PC-3 (cell line): ENCODE measurements at regions not wholly inside any gene's neighbourhood (a gene's known extent, or its start where the extent isn't known, plus 50 kb on each side); places are given as distances from the start of the nearest gene placed in this dataset.
A peak's percentile ranks its signal among the peaks of the same experiment; 100 is the strongest.

Experiments used
- ATAC-seq: fragments of 200-7000 bp; cut with Tn5 transposase; 2 replicates; pipeline ENCODE4 v1.9.1; 2020; ENCODE audit warnings: mild to moderate bottlenecking, moderate library complexity
- BruUV-seq: library from RNA; stranded (reverse); fragments of 400-500 nt; replicated peaks from 2 replicates; lab custom pipeline; 2021; lab: Mats Ljungman, UMichigan
- CTCF ChIA-PET: fragments of 300-600 bp; sonication (Branson Sonifier 250); formaldehyde crosslinking; loops from one replicate; lab custom pipeline; 2022; ENCODE audit warnings: antibody characterized with exemption; lab: Charles Lee
- POLR2A ChIA-PET: fragments of 300-600 bp; sonication (Branson Sonifier 250); formaldehyde crosslinking; loops from one replicate; lab custom pipeline; 2022; ENCODE audit warnings: antibody characterized with exemption; ENCODE audit not compliant: unreplicated experiment; lab: Charles Lee
- DNase-seq: peaks from one replicate; pipeline ENCODE4 v3.0.0-alpha.2; 2015
- H2AFZ ChIP-seq: fragments of 300-600 bp; sonication (generic); 2 replicates; pipeline ENCODE4 v1.6.0; 2016; ENCODE audit warnings: antibody characterized with exemption, low read length
- H3F3A ChIP-seq: fragments of 300-600 bp; sonication (generic); one replicate; pipeline ENCODE4 v1.6.0; 2017; ENCODE audit warnings: antibody characterized with exemption, low read length, control low read depth, mild to moderate bottlenecking; ENCODE audit not compliant: unreplicated experiment
- H3K27ac ChIP-seq: fragments of 300-600 bp; sonication (generic); 2 replicates; pipeline ENCODE4 v1.5.1; 2016; ENCODE audit warnings: mild to moderate bottlenecking, low read length
- H3K27me3 ChIP-seq: fragments of 300-600 bp; sonication (generic); 2 replicates; pipeline ENCODE4 v1.6.1; 2016; ENCODE audit warnings: low read length, mixed read lengths
- H3K36me3 ChIP-seq: fragments of 300-600 bp; sonication (generic); 2 replicates; pipeline ENCODE4 v1.6.1; 2016; ENCODE audit warnings: low read depth, mixed run types, low read length, mixed read lengths
- H3K4me1 ChIP-seq: fragments of 300-600 bp; sonication (generic); 2 replicates; pipeline ENCODE4 v1.5.1; 2016; ENCODE audit warnings: low read length; ENCODE audit not compliant: insufficient read depth
- H3K4me2 ChIP-seq: fragments of 300-600 bp; sonication (generic); 2 replicates; pipeline ENCODE4 v1.6.0; 2016; ENCODE audit warnings: low read length
- H3K4me3 ChIP-seq: fragments of 300-600 bp; sonication (generic); 2 replicates; pipeline ENCODE4 v1.5.1; 2016; ENCODE audit warnings: mild to moderate bottlenecking, low read length, mixed read lengths
- H3K79me2 ChIP-seq: fragments of 300-600 bp; sonication (generic); 2 replicates; pipeline ENCODE4 v1.6.1; 2017; ENCODE audit warnings: low read length, mixed read lengths
- H3K9ac ChIP-seq: fragments of 300-600 bp; sonication (generic); 2 replicates; pipeline ENCODE4 v1.6.0; 2016; ENCODE audit warnings: mild to moderate bottlenecking, low read length
- H3K9me2 ChIP-seq: fragments of 300-600 bp; sonication (generic); replicated peaks from 2 replicates; pipeline ENCODE4 v1.6.1; 2016; ENCODE audit warnings: mixed run types, low read length, mixed read lengths
- H3K9me3 ChIP-seq: fragments of 300-600 bp; sonication (generic); 2 replicates; pipeline ENCODE4 v1.6.1; 2016; ENCODE audit warnings: low read length, mixed read lengths
- H4K20me1 ChIP-seq: fragments of 300-600 bp; sonication (generic); 2 replicates; pipeline ENCODE4 v1.6.1; 2016; ENCODE audit warnings: low read length, mixed read lengths
- EZH2 ChIP-seq: fragments of 300-600 bp; sonication (generic); IDR thresholded peaks from one replicate; pipeline ENCODE4 v1.6.1; 2017; ENCODE audit warnings: antibody characterized with exemption, mild to moderate bottlenecking, low read length; ENCODE audit not compliant: unreplicated experiment
- EZH2phosphoT487 ChIP-seq: fragments of 300-600 bp; sonication (generic); IDR thresholded peaks from 2 replicates; pipeline ENCODE4 v1.6.1; 2018; ENCODE audit warnings: mild to moderate bottlenecking, antibody characterized with exemption, low read length, borderline replicate concordance
- intact Hi-C: fragments of 100-400 bp; cut with micrococcal nuclease; formaldehyde crosslinking; loops from 2 replicates; pipeline ENCODE4 v1.9.0; 2023
- TF ChIP-seq, protein P1 (sequence below): fragments of 300-600 bp; sonication (generic); conservative IDR thresholded peaks from 2 replicates; pipeline ENCODE4 v1.5.1; 2017; ENCODE audit warnings: antibody characterized with exemption, low read depth, mild to moderate bottlenecking, low read length

DNA sequence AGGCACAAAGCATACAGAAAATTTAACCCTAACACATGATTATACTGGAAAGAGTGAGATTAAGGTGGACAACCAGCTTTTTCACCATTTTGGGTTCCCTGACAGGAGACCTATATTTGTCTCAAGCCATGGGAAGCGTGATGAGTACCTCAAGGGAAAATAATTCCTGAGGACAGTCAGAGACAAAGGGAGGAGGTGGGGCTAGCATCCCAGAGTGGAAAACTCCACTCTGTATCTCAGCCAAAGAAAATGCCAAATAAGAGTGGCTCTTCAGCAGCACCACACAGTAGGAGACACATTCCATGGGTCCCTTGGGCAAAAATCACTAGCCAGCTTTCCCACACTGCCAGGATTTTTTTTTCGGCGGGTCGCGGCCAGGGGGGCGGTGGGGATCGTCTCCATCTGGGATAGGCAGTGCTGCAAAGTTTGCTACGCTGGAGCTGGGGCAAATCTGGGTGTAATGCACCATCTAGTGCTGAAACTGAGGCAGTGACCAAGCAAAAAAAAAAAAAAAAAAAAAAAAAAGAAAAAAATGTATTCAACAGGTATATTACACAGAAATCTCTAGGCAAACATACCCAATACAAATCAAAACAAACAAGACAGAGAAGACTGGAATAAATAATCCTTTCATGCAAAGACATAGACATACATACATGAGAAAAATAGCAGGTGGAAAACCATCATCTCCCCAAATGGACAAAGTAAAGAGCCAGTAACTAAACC, 77.3 kb upstream of the SLC35F1 start:
- peak; percentile 74 for ATAC-seq
- Histone ChIP-seq H3K4me2 (peak overlapping the region; percentile 81), H3K9ac (no peak overlapping the region), H3K4me1 (no peaks in the 10 kb centered on the region), H4K20me1 (no peaks in the 10 kb centered on the region), H3K36me3 (no peaks in the 10 kb centered on the region), H3K27me3 (peaks cover 1% of the 10 kb centered on the region; the same call in 1 of the 2 replicates), H3K9me2 (no peaks in the 10 kb centered on the region), H3K79me2 (no peaks in the 10 kb centered on the region), H3K27ac (no peak overlapping the region), H3K9me3 (no peaks in the 10 kb centered on the region), H3K4me3 (peak overlapping the region; percentile 68), H3F3A (no peaks in the 10 kb centered on the region), H2AFZ (peak overlapping the region; percentile 47; the same call in 1 of the 2 replicates)
- ChIA-PET CTCF (interaction anchor here (0.7 to 1.0 kb wide), 2 partner anchors 35 to 251 kb away, joined by 4 to 7 read pairs; no protein-coding TSS in a partner anchor), POLR2A (no interaction called here)
- intact Hi-C loops, result loop anchor here (1.0 to 2.0 kb wide), 2 partner anchors 34 to 483 kb away; no protein-coding TSS in a partner anchor
- peak; percentile 47 for DNase-seq
- TF ChIP-seq, protein P1, sequence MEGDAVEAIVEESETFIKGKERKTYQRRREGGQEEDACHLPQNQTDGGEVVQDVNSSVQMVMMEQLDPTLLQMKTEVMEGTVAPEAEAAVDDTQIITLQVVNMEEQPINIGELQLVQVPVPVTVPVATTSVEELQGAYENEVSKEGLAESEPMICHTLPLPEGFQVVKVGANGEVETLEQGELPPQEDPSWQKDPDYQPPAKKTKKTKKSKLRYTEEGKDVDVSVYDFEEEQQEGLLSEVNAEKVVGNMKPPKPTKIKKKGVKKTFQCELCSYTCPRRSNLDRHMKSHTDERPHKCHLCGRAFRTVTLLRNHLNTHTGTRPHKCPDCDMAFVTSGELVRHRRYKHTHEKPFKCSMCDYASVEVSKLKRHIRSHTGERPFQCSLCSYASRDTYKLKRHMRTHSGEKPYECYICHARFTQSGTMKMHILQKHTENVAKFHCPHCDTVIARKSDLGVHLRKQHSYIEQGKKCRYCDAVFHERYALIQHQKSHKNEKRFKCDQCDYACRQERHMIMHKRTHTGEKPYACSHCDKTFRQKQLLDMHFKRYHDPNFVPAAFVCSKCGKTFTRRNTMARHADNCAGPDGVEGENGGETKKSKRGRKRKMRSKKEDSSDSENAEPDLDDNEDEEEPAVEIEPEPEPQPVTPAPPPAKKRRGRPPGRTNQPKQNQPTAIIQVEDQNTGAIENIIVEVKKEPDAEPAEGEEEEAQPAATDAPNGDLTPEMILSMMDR, result peak; percentile 62; the same call in 1 of the 2 replicates
- TF ChIP-seq EZH2 (no peak), EZH2phosphoT487 (no peak)
- no TSS peak for BruUV-seq

DNA sequence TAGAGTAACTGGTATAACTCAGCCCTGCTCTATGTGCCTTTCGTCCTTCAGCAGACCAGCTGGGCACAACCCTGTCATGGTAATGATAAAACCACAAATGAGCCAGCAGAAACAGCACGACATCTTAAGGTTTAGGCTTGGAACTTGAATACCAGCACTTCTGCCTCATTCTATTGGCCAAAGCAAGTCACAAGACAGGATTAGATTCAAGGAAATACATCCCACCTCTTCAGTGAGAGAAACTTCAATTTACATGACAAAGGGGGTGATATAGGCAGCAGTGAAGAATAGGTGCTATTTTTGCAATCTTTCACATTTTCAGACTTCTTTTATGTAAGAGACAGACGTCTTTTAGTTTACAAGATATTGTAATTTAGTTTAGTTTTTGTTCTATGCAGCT, 69.8 kb upstream of the SLC35F1 start:
- no peak for DNase-seq
- Histone ChIP-seq H4K20me1 (no peaks in the 10 kb centered on the region), H3F3A (no peaks in the 10 kb centered on the region), H3K9me2 (no peaks in the 10 kb centered on the region), H3K27me3 (peaks cover 8% of the 10 kb centered on the region; the same call in 1 of the 2 replicates), H3K36me3 (no peaks in the 10 kb centered on the region; the same call in 1 of the 2 replicates), H2AFZ (no peak overlapping the region), H3K4me1 (no peaks in the 10 kb centered on the region), H3K79me2 (no peaks in the 10 kb centered on the region), H3K9me3 (no peaks in the 10 kb centered on the region), H3K4me3 (no peak overlapping the region), H3K4me2 (no peak overlapping the region), H3K9ac (no peak overlapping the region), H3K27ac (no peak overlapping the region)
- ChIA-PET POLR2A (no interaction called here), CTCF (no interaction called here)
- intact Hi-C loops, result no loop called here
- TF ChIP-seq EZH2phosphoT487 (no peak), EZH2 (no peak)
- TF ChIP-seq, protein P1, result no peak
- no TSS peak for BruUV-seq
- ATAC-seq, result no peak

DNA sequence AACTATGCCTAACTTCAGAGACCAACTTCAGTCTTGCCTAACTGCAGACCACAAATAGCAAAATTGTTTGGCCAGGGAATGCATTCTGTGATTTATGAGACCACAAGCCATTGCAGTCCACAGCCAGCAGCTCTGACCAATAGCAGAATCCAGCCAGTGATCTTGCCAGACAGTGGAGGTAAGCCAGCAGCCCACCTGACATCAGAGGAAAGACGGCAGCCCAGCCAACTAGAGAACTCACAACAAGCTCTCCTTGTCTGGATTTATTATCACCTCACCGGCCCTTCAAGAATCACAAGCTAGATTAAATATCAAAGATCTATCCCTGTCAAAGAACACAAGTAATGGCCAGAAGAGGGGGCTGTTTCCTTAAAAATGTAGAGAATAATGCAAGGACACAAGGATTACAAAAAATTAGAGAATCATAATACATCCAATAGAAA, 66.5 kb upstream of the SLC35F1 start:
- Histone ChIP-seq H3K4me2 (no peak overlapping the region), H2AFZ (no peak overlapping the region), H3K9me2 (no peaks in the 10 kb centered on the region), H4K20me1 (no peaks in the 10 kb centered on the region), H3K4me3 (no peak overlapping the region), H3K4me1 (no peaks in the 10 kb centered on the region), H3F3A (no peaks in the 10 kb centered on the region), H3K36me3 (no peaks in the 10 kb centered on the region; the same call in 1 of the 2 replicates), H3K79me2 (no peaks in the 10 kb centered on the region), H3K9ac (no peak overlapping the region), H3K27me3 (no peaks in the 10 kb centered on the region), H3K9me3 (no peaks in the 10 kb centered on the region), H3K27ac (no peak overlapping the region)
- ATAC-seq, result peak; percentile 54
- BruUV-seq, result no TSS peak
- ChIA-PET POLR2A (no interaction called here), CTCF (no interaction called here)
- TF ChIP-seq, protein P1, result peak; percentile 68
- TF ChIP-seq EZH2phosphoT487, result no peak
- peak; percentile 65 for DNase-seq
- intact Hi-C loops, result loop anchor here (2.0 to 5.0 kb wide), 2 partner anchors 424 to 712 kb away; no protein-coding TSS in a partner anchor
